Endothelial cell (in vitro differentiated cells): ENCODE measurements at regions not wholly inside any gene's neighbourhood (a gene's known extent, or its start where the extent isn't known, plus 50 kb on each side); places are given as distances from the start of the nearest gene placed in this dataset.
"Not testable (repeated sequence)": the region's sequence is repeated elsewhere in the genome, so short reads cannot be mapped to it uniquely, and the experiment has no call there.

Experiments used
- DNase-seq: peaks from one replicate; pipeline ENCODE4 v3.0.0; 2021; ENCODE audit warnings: low spot score
- H3K27ac Mint-ChIP-seq: one replicate; pipeline ENCODE4 v1.8.0; 2021; ENCODE audit warnings: mixed read lengths, inconsistent platforms; ENCODE audit not compliant: unreplicated experiment
- H3K27me3 Mint-ChIP-seq: one replicate; pipeline ENCODE4 v1.8.0; 2021; ENCODE audit warnings: mild to moderate bottlenecking, moderate library complexity, mixed read lengths, inconsistent platforms; ENCODE audit not compliant: unreplicated experiment
- H3K36me3 Mint-ChIP-seq: one replicate; pipeline ENCODE4 v1.8.0; 2021; ENCODE audit warnings: mild to moderate bottlenecking, low read depth, mixed read lengths, inconsistent platforms; ENCODE audit not compliant: unreplicated experiment
- H3K4me1 Mint-ChIP-seq: one replicate; pipeline ENCODE4 v1.8.0; 2021; ENCODE audit warnings: mild to moderate bottlenecking, mixed read lengths, inconsistent platforms; ENCODE audit not compliant: unreplicated experiment
- H3K4me3 Mint-ChIP-seq: one replicate; pipeline ENCODE4 v1.8.0; 2021; ENCODE audit warnings: mild to moderate bottlenecking, mixed read lengths, inconsistent platforms; ENCODE audit not compliant: unreplicated experiment
- H3K9me3 Mint-ChIP-seq: one replicate; pipeline ENCODE4 v1.8.0; 2021; ENCODE audit warnings: mixed read lengths, inconsistent platforms; ENCODE audit not compliant: unreplicated experiment
- CTCF ChIP-seq: fragments of 200-600 bp; sonication (generic); IDR thresholded peaks from one replicate; pipeline ENCODE4 v1.5.0; 2021; ENCODE audit warnings: antibody characterized with exemption; ENCODE audit not compliant: unreplicated experiment

- Mint-ChIP-seq H3K36me3 (no peaks in the 10 kb centered on the region), H3K9me3 (no peaks in the 10 kb centered on the region), H3K4me1 (peaks cover 20% of the 10 kb centered on the region), H3K27me3 (no peaks in the 10 kb centered on the region), H3K27ac (no peak overlapping the region), H3K4me3 (no peak overlapping the region)
- DNase-seq: no peak
- no peak for TF ChIP-seq CTCF
Measured at GRCh38 chr2:183963609-183964008, 634.7 kb upstream of the ZNF804A start.

- Mint-ChIP-seq H3K4me1 (peaks cover 20% of the 10 kb centered on the region), H3K27me3 (no peaks in the 10 kb centered on the region), H3K9me3 (no peaks in the 10 kb centered on the region), H3K27ac (no peak overlapping the region), H3K36me3 (no peaks in the 10 kb centered on the region), H3K4me3 (no peak overlapping the region)
- DNase-seq: no peak
- no peak for TF ChIP-seq CTCF
Measured at GRCh38 chr2:183964565-183964964, 633.8 kb upstream of the ZNF804A start.

- H3K4me3 Mint-ChIP-seq: no peak overlapping the region
- H3K36me3 Mint-ChIP-seq: no peaks in the 10 kb centered on the region
- H3K9me3 Mint-ChIP-seq: no peaks in the 10 kb centered on the region
- peaks cover 19% of the 10 kb centered on the region for H3K4me1 Mint-ChIP-seq
- no peak overlapping the region for H3K27ac Mint-ChIP-seq
- no peak for DNase-seq
- no peaks in the 10 kb centered on the region for H3K27me3 Mint-ChIP-seq
- no peak for TF ChIP-seq CTCF
Measured at GRCh38 chr2:183967756-183968155, 630.6 kb upstream of the ZNF804A start.

GRCh38 chr2:183975676-183976075 lies 622.7 kb upstream of the ZNF804A start:
- H3K4me1 Mint-ChIP-seq, H3K36me3 Mint-ChIP-seq, H3K9me3 Mint-ChIP-seq: not testable (repeated sequence)

GRCh38 chr2:183984871-183985270 lies 613.5 kb upstream of the ZNF804A start:
- H3K4me1 Mint-ChIP-seq: no peaks in the 10 kb centered on the region
- no peak for TF ChIP-seq CTCF

More at GRCh38 chr2:183975676-183976075, 622.7 kb upstream of the ZNF804A start:
- not testable (repeated sequence) for H3K4me3 Mint-ChIP-seq, DNase-seq, H3K27ac Mint-ChIP-seq, H3K27me3 Mint-ChIP-seq

GRCh38 chr2:183991968-183992367 lies 606.4 kb upstream of the ZNF804A start:
- H3K27ac Mint-ChIP-seq: no peak overlapping the region
- H3K36me3 Mint-ChIP-seq: no peaks in the 10 kb centered on the region
- no peaks in the 10 kb centered on the region for H3K27me3 Mint-ChIP-seq
- DNase-seq: no peak
- H3K9me3 Mint-ChIP-seq: no peaks in the 10 kb centered on the region
- no peaks in the 10 kb centered on the region for H3K4me1 Mint-ChIP-seq
- no peak overlapping the region for H3K4me3 Mint-ChIP-seq
- TF ChIP-seq CTCF: no peak

More at GRCh38 chr2:183984871-183985270, 613.5 kb upstream of the ZNF804A start:
- H3K4me3 Mint-ChIP-seq: no peak overlapping the region
- H3K36me3 Mint-ChIP-seq: no peaks in the 10 kb centered on the region
- H3K9me3 Mint-ChIP-seq: no peaks in the 10 kb centered on the region
- H3K27me3 Mint-ChIP-seq: peaks cover 2% of the 10 kb centered on the region
- no peak for DNase-seq
- no peak overlapping the region for H3K27ac Mint-ChIP-seq
